Panc1 (cell line): ENCODE measurements at regions not wholly inside any gene's neighbourhood (a gene's known extent, or its start where the extent isn't known, plus 50 kb on each side); places are given as distances from the start of the nearest gene placed in this dataset.

Experiments
- ATAC-seq: fragments of 200-7000 bp; cut with Tn5 transposase; 2 replicates; pipeline ENCODE4 v1.9.1; 2020; ENCODE audit warnings: mild to moderate bottlenecking, moderate library complexity
- BruUV-seq: library from RNA; stranded (reverse); fragments of 400-500 nt; replicated peaks from 2 replicates; lab custom pipeline; 2021; lab: Mats Ljungman, UMichigan
- CTCF ChIA-PET: fragments of 300-600 bp; sonication (Branson Sonifier 250); formaldehyde crosslinking; loops from one replicate; lab custom pipeline; 2022; ENCODE audit warnings: antibody characterized with exemption; lab: Charles Lee
- POLR2A ChIA-PET: fragments of 300-600 bp; sonication (Branson Sonifier 250); formaldehyde crosslinking; loops from one replicate; lab custom pipeline; 2022; ENCODE audit warnings: antibody characterized with exemption; lab: Charles Lee
- DNase-seq: peaks from one replicate; pipeline ENCODE4 v3.0.0-alpha.2; 2010; ENCODE audit warnings: low read depth, low spot score
- H3K27ac ChIP-seq: 2 replicates; pipeline ENCODE4 v1.5.1; 2011; ENCODE audit warnings: mild to moderate bottlenecking, low read length, inconsistent platforms
- H3K27me3 ChIP-seq: fragments of 200-500 bp; sonication (Bioruptor generic); 2 replicates; pipeline ENCODE4 v1.6.0; 2014; ENCODE audit warnings: low read length, inconsistent platforms; ENCODE audit not compliant: control insufficient read depth, insufficient read depth
- H3K36me3 ChIP-seq: fragments of 200-500 bp; sonication (Bioruptor generic); 2 replicates; pipeline ENCODE4 v1.5.1; 2014; ENCODE audit warnings: inconsistent platforms, mild to moderate bottlenecking, low read length, moderate library complexity; ENCODE audit not compliant: control insufficient read depth, insufficient read depth
- H3K4me1 ChIP-seq: 2 replicates; pipeline ENCODE4 v1.5.1; 2011; ENCODE audit warnings: inconsistent platforms, mild to moderate bottlenecking, low read length, moderate library complexity; ENCODE audit not compliant: control insufficient read depth, insufficient read depth
- H3K4me3 ChIP-seq, 2 experiments: 2 replicates each; pipeline ENCODE4 v1.5.1; 2011 to 2012; ENCODE audit warnings: low read depth in 2 of 2, low read length in 2 of 2, mild to moderate bottlenecking in 2 of 2, inconsistent platforms in 1 of 2, moderate library complexity in 1 of 2
- H3K9me3 ChIP-seq: fragments of 200-500 bp; sonication (Bioruptor generic); 2 replicates; pipeline ENCODE4 v1.5.1; 2014; ENCODE audit warnings: low read depth, mild to moderate bottlenecking, inconsistent platforms, low read length, moderate library complexity; ENCODE audit not compliant: control insufficient read depth, insufficient read depth
- CTCF ChIP-seq: fragments of 450-650 bp; IDR thresholded peaks from 2 replicates; pipeline ENCODE4 v1.5.1; 2017; ENCODE audit warnings: mild to moderate bottlenecking
- POLR2AphosphoS5 ChIP-seq: IDR thresholded peaks from 2 replicates; pipeline ENCODE4 v1.6.1; 2012; ENCODE audit warnings: mild to moderate bottlenecking, low read depth, low read length, moderate library complexity
- REST ChIP-seq, 2 experiments: IDR thresholded peaks; 2 replicates each; pipeline ENCODE4 v1.6.1; 2011 to 2012; ENCODE audit warnings: low read depth in 2 of 2, control low read depth in 1 of 2, low read length in 1 of 2, mild to moderate bottlenecking in 1 of 2, moderate library complexity in 1 of 2; ENCODE audit not compliant: insufficient read depth in 1 of 2
- SIN3A ChIP-seq: IDR thresholded peaks from 2 replicates; pipeline ENCODE4 v1.6.1; 2012; ENCODE audit warnings: low read depth, mild to moderate bottlenecking, low read length, moderate library complexity, borderline replicate concordance; ENCODE audit not compliant: insufficient read depth
- TCF7L2 ChIP-seq: IDR thresholded peaks from 2 replicates; pipeline ENCODE4 v1.6.1; 2011; ENCODE audit warnings: mild to moderate bottlenecking, low read depth, low read length, inconsistent platforms
- in situ Hi-C: cut with HindIII; loops from 2 replicates; pipeline ENCODE4 v1.10.0; 2016; ENCODE audit warnings: low sequenced_read_pairs, low pct_unique_long_range_greater_than_20kb
- intact Hi-C: fragments of 100-400 bp; cut with micrococcal nuclease; formaldehyde crosslinking; loops from one replicate; pipeline ENCODE4 v1.10.0; 2022; ENCODE audit not compliant: unreplicated experiment

GRCh38 chrX:77293331-77293995 lies 153.7 kb upstream of the FGF16 start:
- no peaks in the 10 kb centered on the region for H3K9me3 ChIP-seq
- H3K27ac ChIP-seq, result no peak overlapping the region
- H3K4me1 ChIP-seq, result no peaks in the 10 kb centered on the region
- in situ Hi-C loops (no loop called here), intact Hi-C loops (no loop called here)
- ChIA-PET CTCF (no interaction called here), POLR2A (no interaction called here)
- H3K4me3 ChIP-seq, result no peak overlapping the region
- no peak for TF ChIP-seq POLR2AphosphoS5
- no peak for TF ChIP-seq CTCF
- TF ChIP-seq REST (IDR thresholded peaks at IDR 0.05; ENCODE audit: insufficient read depth in 1 of 2, low read depth in 2 of 2, low read length in 1 of 2), result no peak
- TF ChIP-seq SIN3A, result no peak
- no peak for TF ChIP-seq TCF7L2
- ATAC-seq (no peak), DNase-seq (no peak)
- H3K27me3 ChIP-seq, result no peaks in the 10 kb centered on the region
- BruUV-seq, result no TSS peak
- no peaks in the 10 kb centered on the region for H3K36me3 ChIP-seq

GRCh38 chrX:77298296-77298695 lies 148.9 kb upstream of the FGF16 start:
- no peaks in the 10 kb centered on the region for H3K4me1 ChIP-seq
- ChIA-PET CTCF (no interaction called here), POLR2A (no interaction called here)
- intact Hi-C loops, result no loop called here
- H3K27me3 ChIP-seq, result no peaks in the 10 kb centered on the region
- no peak overlapping the region for H3K4me3 ChIP-seq
- no TSS peak for BruUV-seq
- no peak for TF ChIP-seq SIN3A
- ATAC-seq (no peak), DNase-seq (no peak)
- H3K36me3 ChIP-seq, result no peaks in the 10 kb centered on the region
- in situ Hi-C loops, result no loop called here
- no peaks in the 10 kb centered on the region for H3K9me3 ChIP-seq
- H3K27ac ChIP-seq, result no peak overlapping the region

GRCh38 chrX:77298790-77299189 lies 148.4 kb upstream of the FGF16 start:
- DNase-seq (no peak), ATAC-seq (no peak)
- H3K36me3 ChIP-seq, result no peaks in the 10 kb centered on the region
- H3K27ac ChIP-seq, result no peak overlapping the region
- no peaks in the 10 kb centered on the region for H3K4me1 ChIP-seq
- no peaks in the 10 kb centered on the region for H3K9me3 ChIP-seq
- no TSS peak for BruUV-seq
- TF ChIP-seq REST (IDR thresholded peaks at IDR 0.05; ENCODE audit: insufficient read depth in 1 of 2, low read depth in 2 of 2, low read length in 1 of 2) (no peak), SIN3A (no peak), TCF7L2 (no peak), CTCF (no peak)
- no peaks in the 10 kb centered on the region for H3K27me3 ChIP-seq
- intact Hi-C loops, result no loop called here
- no peak overlapping the region for H3K4me3 ChIP-seq
- ChIA-PET CTCF (no interaction called here), POLR2A (no interaction called here)
- in situ Hi-C loops, result no loop called here
